ENCODE measurements at regions not wholly inside any gene's neighbourhood (a gene's known extent, or its start where the extent isn't known, plus 50 kb on each side); places are given as distances from the start of the nearest gene placed in this dataset.

DNA sequence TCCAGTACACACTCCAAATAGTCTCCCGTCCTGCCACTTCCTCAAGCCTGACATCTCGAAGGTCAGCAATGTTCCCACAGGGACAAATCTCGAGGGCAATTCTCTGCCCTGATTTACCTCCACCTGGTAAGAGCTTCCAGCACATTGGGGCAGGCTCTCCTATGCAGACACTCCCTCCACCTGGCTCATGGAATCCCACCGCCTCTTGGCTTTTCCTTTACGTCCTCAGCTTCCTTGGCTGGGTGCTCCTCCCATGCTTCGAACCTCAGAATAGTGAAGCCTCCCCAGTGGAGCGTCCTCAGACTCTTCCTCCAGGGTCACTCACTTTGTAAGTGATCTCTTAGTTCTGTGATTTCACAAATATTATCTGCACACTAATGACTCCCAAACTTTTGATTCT lies 205.2 kb upstream of the ECI2 start:
- TF ChIP-seq EZH2 (IDR thresholded peaks at IDR 0.05; ENCODE audit: insufficient read depth, poor library complexity, severe bottlenecking) (no peak), EZH2phosphoT487 (IDR thresholded peaks at IDR 0.05; ENCODE audit: insufficient read depth, low read depth) (no peak)

Measured in GM23248 (cell line).